ENCODE measurements at regions not wholly inside any gene's neighbourhood (a gene's known extent, or its start where the extent isn't known, plus 50 kb on each side); places are given as distances from the start of the nearest gene placed in this dataset.
"Not testable (repeated sequence)": the region's sequence is repeated elsewhere in the genome, so short reads cannot be mapped to it uniquely, and the experiment has no call there.

DNA sequence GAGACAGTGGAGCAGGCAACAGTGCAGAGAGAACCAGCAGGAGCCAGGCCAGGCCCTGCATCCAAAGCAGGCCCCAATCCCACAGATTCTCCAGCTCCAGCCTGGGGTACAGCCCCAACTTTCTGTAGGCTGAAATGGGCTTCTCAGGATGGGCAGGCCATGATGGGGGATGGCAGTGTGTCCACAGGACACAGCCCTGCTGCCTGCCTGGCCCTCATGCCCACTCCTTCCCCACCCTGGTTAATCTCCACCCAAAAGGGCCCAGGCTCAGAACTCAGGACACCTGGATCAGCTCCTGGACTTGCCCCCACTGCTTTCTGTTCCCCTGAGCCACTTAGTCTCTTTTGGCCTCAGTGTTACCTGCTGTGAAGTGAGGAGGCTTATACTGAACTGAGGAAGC is 57.1 kb downstream of the GGTLC2 start:
- TF ChIP-seq, protein P1, sequence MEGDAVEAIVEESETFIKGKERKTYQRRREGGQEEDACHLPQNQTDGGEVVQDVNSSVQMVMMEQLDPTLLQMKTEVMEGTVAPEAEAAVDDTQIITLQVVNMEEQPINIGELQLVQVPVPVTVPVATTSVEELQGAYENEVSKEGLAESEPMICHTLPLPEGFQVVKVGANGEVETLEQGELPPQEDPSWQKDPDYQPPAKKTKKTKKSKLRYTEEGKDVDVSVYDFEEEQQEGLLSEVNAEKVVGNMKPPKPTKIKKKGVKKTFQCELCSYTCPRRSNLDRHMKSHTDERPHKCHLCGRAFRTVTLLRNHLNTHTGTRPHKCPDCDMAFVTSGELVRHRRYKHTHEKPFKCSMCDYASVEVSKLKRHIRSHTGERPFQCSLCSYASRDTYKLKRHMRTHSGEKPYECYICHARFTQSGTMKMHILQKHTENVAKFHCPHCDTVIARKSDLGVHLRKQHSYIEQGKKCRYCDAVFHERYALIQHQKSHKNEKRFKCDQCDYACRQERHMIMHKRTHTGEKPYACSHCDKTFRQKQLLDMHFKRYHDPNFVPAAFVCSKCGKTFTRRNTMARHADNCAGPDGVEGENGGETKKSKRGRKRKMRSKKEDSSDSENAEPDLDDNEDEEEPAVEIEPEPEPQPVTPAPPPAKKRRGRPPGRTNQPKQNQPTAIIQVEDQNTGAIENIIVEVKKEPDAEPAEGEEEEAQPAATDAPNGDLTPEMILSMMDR (IDR thresholded peaks at IDR 0.05), result not testable (repeated sequence)
- not testable (repeated sequence) for TF ChIP-seq ZFX (IDR thresholded peaks at IDR 0.05; ENCODE audit: borderline replicate concordance)
